Sigmoid colon (tissue), 4 donors: ENCODE measurements at regions not wholly inside any gene's neighbourhood (a gene's known extent, or its start where the extent isn't known, plus 50 kb on each side); places are given as distances from the start of the nearest gene placed in this dataset.

ENCODE experiments used
- POLR2AphosphoS5 ChIP-seq, 4 donors: sonication (generic); formaldehyde crosslinking; IDR thresholded peaks; one replicate each; pipeline ENCODE4 v1.6.1; 2017; ENCODE audit warnings: antibody characterized with exemption in 4 of 4
- TF ChIP-seq, protein P1 (sequence below), 4 experiments: fragments of 450-650 bp in 3 of 4; fragments of 200-600 bp in 1 of 4; IDR thresholded peaks; one replicate each; pipeline ENCODE4 v1.5.1; 2016 to 2019; ENCODE audit warnings: antibody characterized with exemption in 4 of 4, mild to moderate bottlenecking in 3 of 4, moderate library complexity in 2 of 4

DNA sequence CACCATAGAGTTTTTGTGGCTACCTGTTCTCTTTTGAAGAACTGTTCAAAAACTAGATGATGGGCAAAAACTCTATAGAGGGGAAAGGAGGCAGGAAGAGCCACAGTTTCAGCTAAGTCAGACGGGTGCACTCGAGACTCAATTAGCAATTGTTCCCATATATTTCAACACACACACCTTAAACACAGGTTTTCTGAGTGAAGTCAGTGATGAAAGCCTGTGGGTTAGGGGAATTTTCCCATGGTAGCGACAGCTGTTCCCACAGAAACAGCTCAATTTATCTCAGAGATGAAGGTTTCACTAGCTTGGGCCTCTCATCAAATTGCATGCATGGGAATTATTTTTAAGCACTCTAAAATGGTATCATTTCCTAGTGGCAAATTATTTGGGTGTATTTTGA, 143.4 kb downstream of the ZIC5 start:
- TF ChIP-seq, protein P1, sequence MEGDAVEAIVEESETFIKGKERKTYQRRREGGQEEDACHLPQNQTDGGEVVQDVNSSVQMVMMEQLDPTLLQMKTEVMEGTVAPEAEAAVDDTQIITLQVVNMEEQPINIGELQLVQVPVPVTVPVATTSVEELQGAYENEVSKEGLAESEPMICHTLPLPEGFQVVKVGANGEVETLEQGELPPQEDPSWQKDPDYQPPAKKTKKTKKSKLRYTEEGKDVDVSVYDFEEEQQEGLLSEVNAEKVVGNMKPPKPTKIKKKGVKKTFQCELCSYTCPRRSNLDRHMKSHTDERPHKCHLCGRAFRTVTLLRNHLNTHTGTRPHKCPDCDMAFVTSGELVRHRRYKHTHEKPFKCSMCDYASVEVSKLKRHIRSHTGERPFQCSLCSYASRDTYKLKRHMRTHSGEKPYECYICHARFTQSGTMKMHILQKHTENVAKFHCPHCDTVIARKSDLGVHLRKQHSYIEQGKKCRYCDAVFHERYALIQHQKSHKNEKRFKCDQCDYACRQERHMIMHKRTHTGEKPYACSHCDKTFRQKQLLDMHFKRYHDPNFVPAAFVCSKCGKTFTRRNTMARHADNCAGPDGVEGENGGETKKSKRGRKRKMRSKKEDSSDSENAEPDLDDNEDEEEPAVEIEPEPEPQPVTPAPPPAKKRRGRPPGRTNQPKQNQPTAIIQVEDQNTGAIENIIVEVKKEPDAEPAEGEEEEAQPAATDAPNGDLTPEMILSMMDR (IDR thresholded peaks at IDR 0.05) = no peak
- TF ChIP-seq POLR2AphosphoS5 (IDR thresholded peaks at IDR 0.05) = no peak
